ENCODE measurements at regions not wholly inside any gene's neighbourhood (a gene's known extent, or its start where the extent isn't known, plus 50 kb on each side); places are given as distances from the start of the nearest gene placed in this dataset.

DNA sequence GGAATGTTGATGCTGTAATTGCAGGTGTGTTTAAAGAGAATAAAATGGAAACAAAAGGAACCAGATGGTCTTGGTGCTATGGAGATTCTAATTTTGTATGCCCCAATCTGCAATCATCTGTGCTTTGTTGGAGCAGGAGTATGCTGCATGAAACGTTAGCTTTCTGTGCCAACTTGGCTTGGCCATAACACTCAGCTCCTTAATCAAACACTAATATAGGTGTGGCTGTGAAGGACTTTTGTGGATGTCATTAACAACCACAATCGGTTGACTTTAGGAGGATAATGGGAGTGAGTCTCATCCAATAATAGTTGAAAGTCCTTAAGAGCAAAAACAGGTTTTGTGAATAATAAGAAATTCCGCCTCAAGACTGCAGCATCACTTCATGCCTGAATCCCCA is 399.2 kb downstream of the NLGN4X start:
- no peaks in the 10 kb centered on the region for H3K9me3 ChIP-seq (ENCODE audit: control insufficient read depth in 4 of 4, low read length in 3 of 4)
- no peak overlapping the region for H3K4me3 ChIP-seq (ENCODE audit: low read depth in 1 of 3, low read length in 3 of 3)
- 72% methylated on average over 3 of the region's 3 CpGs for WGBS
- H3K4me1 ChIP-seq (ENCODE audit: control insufficient read depth in 4 of 4, insufficient read depth in 4 of 4, low read length in 3 of 4): no peaks in the 10 kb centered on the region
- no peak for TF ChIP-seq GABPA (IDR thresholded peaks at IDR 0.05 in 1 of 2, conservative IDR thresholded peaks at IDR 0.05 in 1 of 2)
- no peak for TF ChIP-seq YY1 (IDR thresholded peaks at IDR 0.05)
- no peak for TF ChIP-seq NR2F2 (IDR thresholded peaks at IDR 0.05)
- TF ChIP-seq, protein P1, sequence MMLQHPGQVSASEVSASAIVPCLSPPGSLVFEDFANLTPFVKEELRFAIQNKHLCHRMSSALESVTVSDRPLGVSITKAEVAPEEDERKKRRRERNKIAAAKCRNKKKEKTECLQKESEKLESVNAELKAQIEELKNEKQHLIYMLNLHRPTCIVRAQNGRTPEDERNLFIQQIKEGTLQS (IDR thresholded peaks at IDR 0.05): no peak
- TF ChIP-seq EGR1 (IDR thresholded peaks at IDR 0.05; ENCODE audit: low read depth in 2 of 2): no peak
- TF ChIP-seq CTCF (IDR thresholded peaks at IDR 0.05; ENCODE audit: low read depth, low read length, missing input control): no peak
- no peak for TF ChIP-seq HNF4G (IDR thresholded peaks at IDR 0.05)
- no peak for TF ChIP-seq RXRA (IDR thresholded peaks at IDR 0.05)
- TF ChIP-seq, protein P2, sequence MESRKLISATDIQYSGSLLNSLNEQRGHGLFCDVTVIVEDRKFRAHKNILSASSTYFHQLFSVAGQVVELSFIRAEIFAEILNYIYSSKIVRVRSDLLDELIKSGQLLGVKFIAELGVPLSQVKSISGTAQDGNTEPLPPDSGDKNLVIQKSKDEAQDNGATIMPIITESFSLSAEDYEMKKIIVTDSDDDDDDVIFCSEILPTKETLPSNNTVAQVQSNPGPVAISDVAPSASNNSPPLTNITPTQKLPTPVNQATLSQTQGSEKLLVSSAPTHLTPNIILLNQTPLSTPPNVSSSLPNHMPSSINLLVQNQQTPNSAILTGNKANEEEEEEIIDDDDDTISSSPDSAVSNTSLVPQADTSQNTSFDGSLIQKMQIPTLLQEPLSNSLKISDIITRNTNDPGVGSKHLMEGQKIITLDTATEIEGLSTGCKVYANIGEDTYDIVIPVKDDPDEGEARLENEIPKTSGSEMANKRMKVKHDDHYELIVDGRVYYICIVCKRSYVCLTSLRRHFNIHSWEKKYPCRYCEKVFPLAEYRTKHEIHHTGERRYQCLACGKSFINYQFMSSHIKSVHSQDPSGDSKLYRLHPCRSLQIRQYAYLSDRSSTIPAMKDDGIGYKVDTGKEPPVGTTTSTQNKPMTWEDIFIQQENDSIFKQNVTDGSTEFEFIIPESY (IDR thresholded peaks at IDR 0.05): no peak
- TF ChIP-seq JUND (IDR thresholded peaks at IDR 0.05): no peak
- no peak for TF ChIP-seq FOXA2 (IDR thresholded peaks at IDR 0.05)
- TF ChIP-seq, protein P3, sequence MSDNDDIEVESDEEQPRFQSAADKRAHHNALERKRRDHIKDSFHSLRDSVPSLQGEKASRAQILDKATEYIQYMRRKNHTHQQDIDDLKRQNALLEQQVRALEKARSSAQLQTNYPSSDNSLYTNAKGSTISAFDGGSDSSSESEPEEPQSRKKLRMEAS (IDR thresholded peaks at IDR 0.05): no peak
- H3K36me3 ChIP-seq (ENCODE audit: control insufficient read depth in 4 of 4, insufficient read depth in 3 of 4, low read depth in 1 of 4, low read length in 3 of 4): no peaks in the 10 kb centered on the region
- H3K27me3 ChIP-seq (ENCODE audit: control insufficient read depth in 4 of 4, insufficient read depth in 4 of 4, low read length in 3 of 4): no peaks in the 10 kb centered on the region
- no peak overlapping the region for H3K9ac ChIP-seq (ENCODE audit: low read depth in 1 of 2, low read length in 2 of 2)
- no peak overlapping the region for H3K27ac ChIP-seq (ENCODE audit: low read depth in 1 of 2, low read length in 2 of 2)
- DNase-seq (ENCODE audit: low spot score): no peak

GRCh38 chrX:5829060-5829459 is 399.6 kb downstream of the NLGN4X start:
- Histone ChIP-seq H3K9ac (ENCODE audit: low read depth in 1 of 2, low read length in 2 of 2) (no peak overlapping the region), H3K4me3 (ENCODE audit: low read depth in 1 of 3, low read length in 3 of 3) (no peak overlapping the region), H3K36me3 (ENCODE audit: control insufficient read depth in 4 of 4, insufficient read depth in 3 of 4, low read depth in 1 of 4, low read length in 3 of 4) (no peaks in the 10 kb centered on the region), H3K4me1 (ENCODE audit: control insufficient read depth in 4 of 4, insufficient read depth in 4 of 4, low read length in 3 of 4) (no peaks in the 10 kb centered on the region), H3K27me3 (ENCODE audit: control insufficient read depth in 4 of 4, insufficient read depth in 4 of 4, low read length in 3 of 4) (no peaks in the 10 kb centered on the region), H3K27ac (ENCODE audit: low read depth in 1 of 2, low read length in 2 of 2) (no peak overlapping the region), H3K9me3 (ENCODE audit: control insufficient read depth in 4 of 4, low read length in 3 of 4) (no peaks in the 10 kb centered on the region)
- DNase-seq (ENCODE audit: low spot score): no peak
- 73% methylated on average over 6 of the region's 6 CpGs for WGBS
- TF ChIP-seq HNF4G (IDR thresholded peaks at IDR 0.05) (no peak), HNF4A (conservative IDR thresholded peaks at IDR 0.05) (no peak), FOXA2 (IDR thresholded peaks at IDR 0.05) (no peak), YY1 (IDR thresholded peaks at IDR 0.05) (no peak), EGR1 (IDR thresholded peaks at IDR 0.05; ENCODE audit: low read depth in 2 of 2) (no peak), RAD21 (IDR thresholded peaks at IDR 0.05) (no peak), SP1 (IDR thresholded peaks at IDR 0.05) (no peak), TAF1 (conservative IDR thresholded peaks at IDR 0.05) (no peak), JUND (IDR thresholded peaks at IDR 0.05) (no peak), GABPA (IDR thresholded peaks at IDR 0.05 in 1 of 2, conservative IDR thresholded peaks at IDR 0.05 in 1 of 2) (no peak), NR2F2 (IDR thresholded peaks at IDR 0.05) (no peak), FOXA1 (IDR thresholded peaks at IDR 0.05) (no peak), REST (IDR thresholded peaks at IDR 0.05) (no peak), CTCF (IDR thresholded peaks at IDR 0.05; ENCODE audit: low read depth, low read length, missing input control) (no peak), RXRA (IDR thresholded peaks at IDR 0.05) (no peak)
- TF ChIP-seq, protein P2 (IDR thresholded peaks at IDR 0.05): no peak
- TF ChIP-seq, protein P3 (IDR thresholded peaks at IDR 0.05): no peak
- TF ChIP-seq, protein P1 (IDR thresholded peaks at IDR 0.05): no peak

All from liver (tissue), 8 donors.